GM23338 (cell line): ENCODE measurements at regions not wholly inside any gene's neighbourhood (a gene's known extent, or its start where the extent isn't known, plus 50 kb on each side); places are given as distances from the start of the nearest gene placed in this dataset.

ENCODE experiments used
- ATAC-seq: fragments of 200-7000 bp; cut with Tn5 transposase; 3 replicates; pipeline ENCODE4 v1.9.1; 2020
- DNase-seq: peaks from one replicate; pipeline ENCODE4 v3.0.0-alpha.2; 2015; ENCODE audit warnings: low spot score
- H2AFZ ChIP-seq: fragments of 200-600 bp; sonication (generic); 2 replicates; pipeline ENCODE4 v1.8.0; 2016; ENCODE audit warnings: antibody characterized with exemption, mild to moderate bottlenecking, moderate library complexity
- H3F3A ChIP-seq: fragments of 200-600 bp; sonication (generic); replicated peaks from 2 replicates; pipeline ENCODE4 v1.8.0; 2017; ENCODE audit warnings: antibody characterized with exemption, mixed run types, low read depth
- H3K27ac ChIP-seq: fragments of 200-600 bp; sonication (generic); 2 replicates; pipeline ENCODE4 v1.6.1; 2016; ENCODE audit warnings: low read depth
- H3K27me3 ChIP-seq: fragments of 200-600 bp; sonication (generic); 2 replicates; pipeline ENCODE4 v1.8.0; 2016; ENCODE audit warnings: mild to moderate bottlenecking, mixed run types, moderate library complexity; ENCODE audit not compliant: insufficient read depth
- H3K36me3 ChIP-seq: fragments of 200-600 bp; sonication (generic); 2 replicates; pipeline ENCODE4 v1.8.0; 2016; ENCODE audit warnings: mild to moderate bottlenecking; ENCODE audit not compliant: insufficient read depth
- H3K4me1 ChIP-seq: fragments of 200-600 bp; sonication (generic); 2 replicates; pipeline ENCODE4 v1.8.0; 2016; ENCODE audit warnings: mild to moderate bottlenecking, moderate library complexity; ENCODE audit not compliant: insufficient read depth
- H3K4me2 ChIP-seq: fragments of 200-600 bp; sonication (generic); 2 replicates; pipeline ENCODE4 v1.7.1; 2017; ENCODE audit warnings: mixed run types
- H3K4me3 ChIP-seq: fragments of 200-600 bp; sonication (generic); 2 replicates; pipeline ENCODE4 v1.6.1; 2016; ENCODE audit warnings: mixed run types
- H3K79me2 ChIP-seq: fragments of 200-600 bp; sonication (generic); replicated peaks from 2 replicates; pipeline ENCODE4 v1.8.0; 2017; ENCODE audit warnings: mild to moderate bottlenecking; ENCODE audit not compliant: insufficient read depth
- H3K9me2 ChIP-seq: fragments of 200-600 bp; sonication (generic); 2 replicates; pipeline ENCODE4 v1.8.0; 2017; ENCODE audit not compliant: insufficient read depth
- H4K20me1 ChIP-seq: fragments of 200-600 bp; sonication (generic); replicated peaks from 2 replicates; pipeline ENCODE4 v1.8.0; 2017; ENCODE audit warnings: mild to moderate bottlenecking; ENCODE audit not compliant: insufficient read depth
- H3K27ac Mint-ChIP-seq: 2 replicates; pipeline ENCODE4 v1.8.0; 2020; ENCODE audit warnings: inconsistent platforms, mild to moderate bottlenecking, moderate library complexity, mixed read lengths
- H3K27me3 Mint-ChIP-seq: 3 replicates; pipeline ENCODE4 v1.8.0; 2022; ENCODE audit warnings: low read depth, mild to moderate bottlenecking, moderate library complexity, mixed read lengths, inconsistent platforms; ENCODE audit not compliant: insufficient read depth, poor library complexity
- H3K36me3 Mint-ChIP-seq: 3 replicates; pipeline ENCODE4 v1.8.0; 2021; ENCODE audit warnings: low read depth, mild to moderate bottlenecking, inconsistent platforms, moderate library complexity, mixed read lengths
- H3K4me1 Mint-ChIP-seq: 3 replicates; pipeline ENCODE4 v1.8.0; 2020; ENCODE audit warnings: mild to moderate bottlenecking, inconsistent platforms, mixed read lengths
- H3K4me3 Mint-ChIP-seq: 3 replicates; pipeline ENCODE4 v1.8.0; 2021; ENCODE audit warnings: moderate library complexity, mild to moderate bottlenecking, inconsistent platforms, mixed read lengths
- H3K9me3 Mint-ChIP-seq: 3 replicates; pipeline ENCODE4 v1.8.0; 2020; ENCODE audit warnings: moderate library complexity, mild to moderate bottlenecking, inconsistent platforms, mixed read lengths
- CREB1 ChIP-seq: fragments of 250-450 bp; sonication (Bioruptor Pico); IDR thresholded peaks from 2 replicates; pipeline ENCODE4 v1.5.0; 2020; ENCODE audit warnings: low read depth, mild to moderate bottlenecking, moderate library complexity
- EZH2 ChIP-seq: fragments of 200-600 bp; sonication (generic); IDR thresholded peaks from one replicate; pipeline ENCODE4 v1.8.0; 2017; ENCODE audit warnings: antibody characterized with exemption, mild to moderate bottlenecking, low read depth; ENCODE audit not compliant: unreplicated experiment
- EZH2phosphoT487 ChIP-seq: fragments of 200-600 bp; sonication (generic); IDR thresholded peaks from one replicate; pipeline ENCODE4 v1.8.1; 2018; ENCODE audit warnings: antibody characterized with exemption; ENCODE audit not compliant: unreplicated experiment
- JUNB ChIP-seq: IDR thresholded peaks from one replicate; pipeline ENCODE4 v1.6.1; 2016; ENCODE audit warnings: antibody characterized with exemption; ENCODE audit not compliant: unreplicated experiment
- NANOG ChIP-seq: IDR thresholded peaks from 2 replicates; pipeline ENCODE4 v1.6.1; 2016; ENCODE audit warnings: antibody characterized with exemption, borderline replicate concordance
- STAT1 ChIP-seq: IDR thresholded peaks from one replicate; pipeline ENCODE4 v1.6.1; 2016; ENCODE audit warnings: antibody characterized with exemption; ENCODE audit not compliant: unreplicated experiment
- ZNF331 ChIP-seq: fragments of 250-450 bp; sonication (Bioruptor Pico); IDR thresholded peaks from 2 replicates; pipeline ENCODE4 v1.5.0; 2020; ENCODE audit warnings: low read depth, mild to moderate bottlenecking, moderate library complexity
- TF ChIP-seq, protein P1 (sequence below): fragments of 250-450 bp; sonication (Bioruptor Pico); IDR thresholded peaks from 2 replicates; pipeline ENCODE4 v1.5.0; 2020; ENCODE audit warnings: mild to moderate bottlenecking, moderate library complexity
- TF ChIP-seq, protein P2 (sequence below): IDR thresholded peaks from 2 replicates; pipeline ENCODE4 v1.6.1; 2016; ENCODE audit warnings: antibody characterized with exemption
- TF ChIP-seq, protein P3 (sequence below), 2 experiments: fragments of 200-600 bp in 1 of 2; sonication (generic) in 1 of 2; conservative IDR thresholded peaks; 2 replicates each; pipeline versions ENCODE4 v1.5.1 to v1.6.1; 2016 to 2017; ENCODE audit warnings: antibody characterized with exemption in 2 of 2, low read depth in 2 of 2, mild to moderate bottlenecking in 2 of 2, moderate library complexity in 1 of 2
- TF ChIP-seq, protein P4 (sequence below): IDR thresholded peaks from one replicate; pipeline ENCODE4 v1.6.1; 2018; ENCODE audit warnings: antibody characterized with exemption; ENCODE audit not compliant: unreplicated experiment

DNA sequence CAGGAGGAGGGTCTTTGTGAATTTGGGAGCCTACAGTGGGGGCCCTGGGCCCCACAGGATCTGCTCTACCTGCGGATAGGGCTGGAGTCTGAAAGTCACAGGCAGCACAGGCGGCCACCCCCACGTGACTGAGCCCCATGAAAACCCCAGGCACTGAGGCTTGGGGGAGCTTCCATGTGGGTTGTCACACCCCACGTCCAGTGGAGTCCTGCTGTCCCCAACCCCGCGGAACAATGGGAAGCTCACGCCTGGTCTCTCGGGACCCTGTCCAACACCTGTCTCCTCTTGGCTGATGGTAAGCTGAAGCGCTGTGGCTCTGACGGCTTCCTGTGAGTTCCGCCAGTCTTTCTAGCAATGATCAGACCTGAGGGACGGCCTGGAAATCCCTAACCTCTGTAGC, 85.8 kb downstream of the PTGR3 start (continued):
- TF ChIP-seq, protein P1, sequence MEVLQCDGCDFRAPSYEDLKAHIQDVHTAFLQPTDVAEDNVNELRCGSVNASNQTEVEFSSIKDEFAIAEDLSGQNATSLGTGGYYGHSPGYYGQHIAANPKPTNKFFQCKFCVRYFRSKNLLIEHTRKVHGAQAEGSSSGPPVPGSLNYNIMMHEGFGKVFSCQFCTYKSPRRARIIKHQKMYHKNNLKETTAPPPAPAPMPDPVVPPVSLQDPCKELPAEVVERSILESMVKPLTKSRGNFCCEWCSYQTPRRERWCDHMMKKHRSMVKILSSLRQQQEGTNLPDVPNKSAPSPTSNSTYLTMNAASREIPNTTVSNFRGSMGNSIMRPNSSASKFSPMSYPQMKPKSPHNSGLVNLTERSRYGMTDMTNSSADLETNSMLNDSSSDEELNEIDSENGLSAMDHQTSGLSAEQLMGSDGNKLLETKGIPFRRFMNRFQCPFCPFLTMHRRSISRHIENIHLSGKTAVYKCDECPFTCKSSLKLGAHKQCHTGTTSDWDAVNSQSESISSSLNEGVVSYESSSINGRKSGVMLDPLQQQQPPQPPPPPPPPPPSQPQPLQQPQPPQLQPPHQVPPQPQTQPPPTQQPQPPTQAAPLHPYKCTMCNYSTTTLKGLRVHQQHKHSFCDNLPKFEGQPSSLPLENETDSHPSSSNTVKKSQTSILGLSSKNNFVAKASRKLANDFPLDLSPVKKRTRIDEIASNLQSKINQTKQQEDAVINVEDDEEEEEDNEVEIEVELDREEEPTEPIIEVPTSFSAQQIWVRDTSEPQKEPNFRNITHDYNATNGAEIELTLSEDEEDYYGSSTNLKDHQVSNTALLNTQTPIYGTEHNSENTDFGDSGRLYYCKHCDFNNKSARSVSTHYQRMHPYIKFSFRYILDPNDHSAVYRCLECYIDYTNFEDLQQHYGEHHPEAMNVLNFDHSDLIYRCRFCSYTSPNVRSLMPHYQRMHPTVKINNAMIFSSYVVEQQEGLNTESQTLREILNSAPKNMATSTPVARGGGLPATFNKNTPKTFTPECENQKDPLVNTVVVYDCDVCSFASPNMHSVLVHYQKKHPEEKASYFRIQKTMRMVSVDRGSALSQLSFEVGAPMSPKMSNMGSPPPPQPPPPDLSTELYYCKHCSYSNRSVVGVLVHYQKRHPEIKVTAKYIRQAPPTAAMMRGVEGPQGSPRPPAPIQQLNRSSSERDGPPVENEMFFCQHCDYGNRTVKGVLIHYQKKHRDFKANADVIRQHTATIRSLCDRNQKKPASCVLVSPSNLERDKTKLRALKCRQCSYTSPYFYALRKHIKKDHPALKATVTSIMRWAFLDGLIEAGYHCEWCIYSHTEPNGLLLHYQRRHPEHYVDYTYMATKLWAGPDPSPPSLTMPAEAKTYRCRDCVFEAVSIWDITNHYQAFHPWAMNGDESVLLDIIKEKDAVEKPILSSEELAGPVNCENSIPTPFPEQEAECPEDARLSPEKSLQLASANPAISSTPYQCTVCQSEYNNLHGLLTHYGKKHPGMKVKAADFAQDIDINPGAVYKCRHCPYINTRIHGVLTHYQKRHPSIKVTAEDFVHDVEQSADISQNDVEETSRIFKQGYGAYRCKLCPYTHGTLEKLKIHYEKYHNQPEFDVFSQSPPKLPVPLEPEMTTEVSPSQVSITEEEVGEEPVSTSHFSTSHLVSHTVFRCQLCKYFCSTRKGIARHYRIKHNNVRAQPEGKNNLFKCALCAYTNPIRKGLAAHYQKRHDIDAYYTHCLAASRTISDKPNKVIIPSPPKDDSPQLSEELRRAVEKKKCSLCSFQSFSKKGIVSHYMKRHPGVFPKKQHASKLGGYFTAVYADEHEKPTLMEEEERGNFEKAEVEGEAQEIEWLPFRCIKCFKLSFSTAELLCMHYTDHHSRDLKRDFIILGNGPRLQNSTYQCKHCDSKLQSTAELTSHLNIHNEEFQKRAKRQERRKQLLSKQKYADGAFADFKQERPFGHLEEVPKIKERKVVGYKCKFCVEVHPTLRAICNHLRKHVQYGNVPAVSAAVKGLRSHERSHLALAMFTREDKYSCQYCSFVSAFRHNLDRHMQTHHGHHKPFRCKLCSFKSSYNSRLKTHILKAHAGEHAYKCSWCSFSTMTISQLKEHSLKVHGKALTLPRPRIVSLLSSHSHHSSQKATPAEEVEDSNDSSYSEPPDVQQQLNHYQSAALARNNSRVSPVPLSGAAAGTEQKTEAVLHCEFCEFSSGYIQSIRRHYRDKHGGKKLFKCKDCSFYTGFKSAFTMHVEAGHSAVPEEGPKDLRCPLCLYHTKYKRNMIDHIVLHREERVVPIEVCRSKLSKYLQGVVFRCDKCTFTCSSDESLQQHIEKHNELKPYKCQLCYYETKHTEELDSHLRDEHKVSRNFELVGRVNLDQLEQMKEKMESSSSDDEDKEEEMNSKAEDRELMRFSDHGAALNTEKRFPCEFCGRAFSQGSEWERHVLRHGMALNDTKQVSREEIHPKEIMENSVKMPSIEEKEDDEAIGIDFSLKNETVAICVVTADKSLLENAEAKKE (CRISPR knock-in tag), result no peak
- TF ChIP-seq STAT1, result no peak

DNA sequence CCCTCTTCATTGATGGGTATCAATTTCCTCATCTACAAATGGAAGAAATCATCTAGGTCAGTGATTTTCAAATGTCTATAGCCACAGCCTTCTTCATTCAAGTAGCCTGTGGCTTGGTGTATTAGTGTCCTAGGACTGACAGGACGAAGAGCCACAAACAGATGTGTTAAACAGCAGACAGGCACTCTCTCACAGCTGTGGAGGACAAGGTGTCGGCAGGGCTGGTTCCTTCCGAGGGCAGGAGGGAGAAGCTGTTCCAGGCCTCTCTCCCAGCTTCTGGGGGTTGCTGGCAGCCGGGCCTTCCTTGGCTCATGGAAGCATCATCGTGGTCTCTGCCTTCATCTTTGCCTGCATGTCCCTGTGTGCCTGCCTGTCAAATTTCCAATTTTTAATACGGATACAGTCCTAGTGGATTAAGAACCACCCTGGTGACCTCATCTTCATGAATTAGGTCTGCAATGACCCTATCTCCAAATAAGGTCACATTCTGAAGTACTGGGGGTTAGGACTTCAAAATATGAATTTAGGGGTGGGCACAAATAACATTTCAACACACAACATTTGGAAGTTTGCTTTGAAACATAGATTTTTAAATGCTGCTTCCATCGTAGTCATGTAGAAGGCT, 86.5 kb downstream of the PTGR3 start:
- ATAC-seq (no peak), DNase-seq (no peak)
- H3K36me3 ChIP-seq, result no peaks in the 10 kb centered on the region
- no peaks in the 10 kb centered on the region for H3K27me3 ChIP-seq
- H3K9me2 ChIP-seq, result peaks cover 6% of the 10 kb centered on the region; the same call in 1 of the 2 replicates
- no peak overlapping the region for H3K4me3 ChIP-seq
- H3K27ac ChIP-seq, result no peak overlapping the region
- H3F3A ChIP-seq, result no peaks in the 10 kb centered on the region
- H3K79me2 ChIP-seq, result no peaks in the 10 kb centered on the region
- Mint-ChIP-seq H3K9me3 (no peaks in the 10 kb centered on the region), H3K4me1 (no peaks in the 10 kb centered on the region; the same call in 2 of the 3 replicates), H3K36me3 (no peaks in the 10 kb centered on the region), H3K4me3 (no peak overlapping the region), H3K27me3 (peaks cover 4% of the 10 kb centered on the region), H3K27ac (no peak overlapping the region)
- no peak overlapping the region for H3K4me2 ChIP-seq
- TF ChIP-seq, protein P2, sequence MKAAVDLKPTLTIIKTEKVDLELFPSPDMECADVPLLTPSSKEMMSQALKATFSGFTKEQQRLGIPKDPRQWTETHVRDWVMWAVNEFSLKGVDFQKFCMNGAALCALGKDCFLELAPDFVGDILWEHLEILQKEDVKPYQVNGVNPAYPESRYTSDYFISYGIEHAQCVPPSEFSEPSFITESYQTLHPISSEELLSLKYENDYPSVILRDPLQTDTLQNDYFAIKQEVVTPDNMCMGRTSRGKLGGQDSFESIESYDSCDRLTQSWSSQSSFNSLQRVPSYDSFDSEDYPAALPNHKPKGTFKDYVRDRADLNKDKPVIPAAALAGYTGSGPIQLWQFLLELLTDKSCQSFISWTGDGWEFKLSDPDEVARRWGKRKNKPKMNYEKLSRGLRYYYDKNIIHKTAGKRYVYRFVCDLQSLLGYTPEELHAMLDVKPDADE, result no peak
- TF ChIP-seq, protein P3, sequence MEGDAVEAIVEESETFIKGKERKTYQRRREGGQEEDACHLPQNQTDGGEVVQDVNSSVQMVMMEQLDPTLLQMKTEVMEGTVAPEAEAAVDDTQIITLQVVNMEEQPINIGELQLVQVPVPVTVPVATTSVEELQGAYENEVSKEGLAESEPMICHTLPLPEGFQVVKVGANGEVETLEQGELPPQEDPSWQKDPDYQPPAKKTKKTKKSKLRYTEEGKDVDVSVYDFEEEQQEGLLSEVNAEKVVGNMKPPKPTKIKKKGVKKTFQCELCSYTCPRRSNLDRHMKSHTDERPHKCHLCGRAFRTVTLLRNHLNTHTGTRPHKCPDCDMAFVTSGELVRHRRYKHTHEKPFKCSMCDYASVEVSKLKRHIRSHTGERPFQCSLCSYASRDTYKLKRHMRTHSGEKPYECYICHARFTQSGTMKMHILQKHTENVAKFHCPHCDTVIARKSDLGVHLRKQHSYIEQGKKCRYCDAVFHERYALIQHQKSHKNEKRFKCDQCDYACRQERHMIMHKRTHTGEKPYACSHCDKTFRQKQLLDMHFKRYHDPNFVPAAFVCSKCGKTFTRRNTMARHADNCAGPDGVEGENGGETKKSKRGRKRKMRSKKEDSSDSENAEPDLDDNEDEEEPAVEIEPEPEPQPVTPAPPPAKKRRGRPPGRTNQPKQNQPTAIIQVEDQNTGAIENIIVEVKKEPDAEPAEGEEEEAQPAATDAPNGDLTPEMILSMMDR (conservative IDR thresholded peaks at IDR 0.05; ENCODE audit: low read depth in 2 of 2), result no peak
- no peak for TF ChIP-seq EZH2phosphoT487
- no peak for TF ChIP-seq STAT1
- TF ChIP-seq EZH2, result no peak
- TF ChIP-seq CREB1 (CRISPR knock-in tag), result no peak
- TF ChIP-seq, protein P4, sequence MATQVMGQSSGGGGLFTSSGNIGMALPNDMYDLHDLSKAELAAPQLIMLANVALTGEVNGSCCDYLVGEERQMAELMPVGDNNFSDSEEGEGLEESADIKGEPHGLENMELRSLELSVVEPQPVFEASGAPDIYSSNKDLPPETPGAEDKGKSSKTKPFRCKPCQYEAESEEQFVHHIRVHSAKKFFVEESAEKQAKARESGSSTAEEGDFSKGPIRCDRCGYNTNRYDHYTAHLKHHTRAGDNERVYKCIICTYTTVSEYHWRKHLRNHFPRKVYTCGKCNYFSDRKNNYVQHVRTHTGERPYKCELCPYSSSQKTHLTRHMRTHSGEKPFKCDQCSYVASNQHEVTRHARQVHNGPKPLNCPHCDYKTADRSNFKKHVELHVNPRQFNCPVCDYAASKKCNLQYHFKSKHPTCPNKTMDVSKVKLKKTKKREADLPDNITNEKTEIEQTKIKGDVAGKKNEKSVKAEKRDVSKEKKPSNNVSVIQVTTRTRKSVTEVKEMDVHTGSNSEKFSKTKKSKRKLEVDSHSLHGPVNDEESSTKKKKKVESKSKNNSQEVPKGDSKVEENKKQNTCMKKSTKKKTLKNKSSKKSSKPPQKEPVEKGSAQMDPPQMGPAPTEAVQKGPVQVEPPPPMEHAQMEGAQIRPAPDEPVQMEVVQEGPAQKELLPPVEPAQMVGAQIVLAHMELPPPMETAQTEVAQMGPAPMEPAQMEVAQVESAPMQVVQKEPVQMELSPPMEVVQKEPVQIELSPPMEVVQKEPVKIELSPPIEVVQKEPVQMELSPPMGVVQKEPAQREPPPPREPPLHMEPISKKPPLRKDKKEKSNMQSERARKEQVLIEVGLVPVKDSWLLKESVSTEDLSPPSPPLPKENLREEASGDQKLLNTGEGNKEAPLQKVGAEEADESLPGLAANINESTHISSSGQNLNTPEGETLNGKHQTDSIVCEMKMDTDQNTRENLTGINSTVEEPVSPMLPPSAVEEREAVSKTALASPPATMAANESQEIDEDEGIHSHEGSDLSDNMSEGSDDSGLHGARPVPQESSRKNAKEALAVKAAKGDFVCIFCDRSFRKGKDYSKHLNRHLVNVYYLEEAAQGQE, result no peak
- no peak for TF ChIP-seq ZNF331 (CRISPR knock-in tag)
- TF ChIP-seq JUNB, result no peak
- TF ChIP-seq NANOG, result no peak
- H4K20me1 ChIP-seq, result no peaks in the 10 kb centered on the region
- H3K4me1 ChIP-seq, result no peaks in the 10 kb centered on the region
- no peak overlapping the region for H2AFZ ChIP-seq
